ENCODE measurements at regions not wholly inside any gene's neighbourhood (a gene's known extent, or its start where the extent isn't known, plus 50 kb on each side); places are given as distances from the start of the nearest gene placed in this dataset.

DNA sequence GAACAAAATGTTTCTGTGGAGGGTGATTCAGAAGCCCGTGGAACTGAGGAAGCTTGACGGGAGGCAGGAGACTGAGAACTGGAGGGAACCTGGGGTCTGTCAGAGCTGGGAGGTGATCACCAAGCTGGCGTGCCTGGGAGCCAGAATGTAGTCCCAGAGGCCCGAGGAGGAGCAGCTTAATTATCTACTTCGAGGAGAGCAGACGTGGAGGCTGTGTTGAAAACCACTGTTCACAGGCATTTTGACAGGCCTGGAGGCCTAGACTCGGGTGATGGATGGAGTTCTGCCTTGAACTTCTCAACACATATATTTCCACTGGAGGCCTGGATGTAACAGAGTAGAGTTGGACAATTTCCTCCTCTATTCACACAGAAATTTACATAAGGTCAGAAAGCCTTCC is 177.7 kb upstream of the SALL1 start:
- H3K9me3 Mint-ChIP-seq, result no peaks in the 10 kb centered on the region
- no peaks in the 10 kb centered on the region for H3K36me3 Mint-ChIP-seq
- TF ChIP-seq, protein P1, sequence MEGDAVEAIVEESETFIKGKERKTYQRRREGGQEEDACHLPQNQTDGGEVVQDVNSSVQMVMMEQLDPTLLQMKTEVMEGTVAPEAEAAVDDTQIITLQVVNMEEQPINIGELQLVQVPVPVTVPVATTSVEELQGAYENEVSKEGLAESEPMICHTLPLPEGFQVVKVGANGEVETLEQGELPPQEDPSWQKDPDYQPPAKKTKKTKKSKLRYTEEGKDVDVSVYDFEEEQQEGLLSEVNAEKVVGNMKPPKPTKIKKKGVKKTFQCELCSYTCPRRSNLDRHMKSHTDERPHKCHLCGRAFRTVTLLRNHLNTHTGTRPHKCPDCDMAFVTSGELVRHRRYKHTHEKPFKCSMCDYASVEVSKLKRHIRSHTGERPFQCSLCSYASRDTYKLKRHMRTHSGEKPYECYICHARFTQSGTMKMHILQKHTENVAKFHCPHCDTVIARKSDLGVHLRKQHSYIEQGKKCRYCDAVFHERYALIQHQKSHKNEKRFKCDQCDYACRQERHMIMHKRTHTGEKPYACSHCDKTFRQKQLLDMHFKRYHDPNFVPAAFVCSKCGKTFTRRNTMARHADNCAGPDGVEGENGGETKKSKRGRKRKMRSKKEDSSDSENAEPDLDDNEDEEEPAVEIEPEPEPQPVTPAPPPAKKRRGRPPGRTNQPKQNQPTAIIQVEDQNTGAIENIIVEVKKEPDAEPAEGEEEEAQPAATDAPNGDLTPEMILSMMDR (conservative IDR thresholded peaks at IDR 0.05), result no peak
- peaks cover 21% of the 10 kb centered on the region for H3K27me3 Mint-ChIP-seq
- peaks cover 8% of the 10 kb centered on the region for H3K4me1 Mint-ChIP-seq (ENCODE audit: unreplicated experiment)
- H3K4me3 Mint-ChIP-seq, result no peak overlapping the region
- no peak overlapping the region for H3K27ac Mint-ChIP-seq
- DNase-seq (ENCODE audit: extremely low spot score, unreplicated experiment), result no peak

DNA sequence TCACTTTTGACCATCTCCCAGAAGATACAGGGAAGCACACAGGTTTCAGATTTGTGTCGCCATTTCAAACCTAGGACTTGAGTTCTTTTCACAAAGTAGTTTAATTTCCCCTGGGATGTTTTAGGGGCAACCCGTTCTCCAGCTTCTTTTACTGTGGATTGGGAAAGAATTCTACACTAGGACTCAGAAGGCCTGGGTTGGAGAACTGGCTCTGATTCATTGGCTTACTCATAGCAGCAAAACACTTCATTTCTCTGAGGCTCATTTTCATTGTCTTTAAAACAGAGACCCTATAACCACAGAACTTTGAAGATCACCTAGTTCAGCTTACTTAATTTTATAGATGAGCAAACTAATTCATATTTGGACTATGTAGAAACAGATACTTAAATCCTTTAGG is 175.9 kb upstream of the SALL1 start:
- H3K27me3 Mint-ChIP-seq, result peaks cover 14% of the 10 kb centered on the region
- no peak overlapping the region for H3K27ac Mint-ChIP-seq

DNA sequence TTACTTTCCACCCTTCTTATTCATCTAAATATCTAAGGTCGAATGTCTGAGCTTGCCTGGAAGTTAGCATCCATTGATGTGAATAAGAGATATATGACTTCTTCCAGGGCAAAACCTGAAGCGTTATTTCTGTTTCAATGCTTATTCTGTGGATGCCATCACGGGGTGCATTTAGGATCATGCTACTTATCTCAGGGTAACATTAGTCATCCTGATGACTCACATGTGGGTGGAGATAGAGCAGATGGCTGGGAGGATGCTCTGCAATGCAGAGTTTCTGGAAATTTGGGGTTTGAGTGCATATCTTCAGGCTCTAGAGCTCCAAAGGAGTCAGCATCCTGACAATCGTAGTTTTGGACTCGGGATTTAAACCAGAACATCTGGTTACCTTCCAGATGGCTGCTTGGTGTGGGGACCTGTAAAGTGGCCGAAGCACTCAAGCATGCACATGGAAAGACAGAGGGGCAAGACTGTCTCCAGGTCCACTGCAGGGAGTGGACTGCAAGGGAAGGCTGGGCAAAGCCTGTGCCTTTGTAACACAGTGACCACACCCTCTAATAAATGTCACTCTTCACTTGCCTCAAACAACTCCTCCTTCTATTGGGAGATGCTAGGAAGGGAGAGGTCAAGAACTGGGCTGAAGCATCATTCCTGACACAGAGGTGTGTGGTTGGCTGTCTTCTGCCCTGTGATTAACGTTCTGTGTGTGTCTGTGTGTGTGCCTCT is 175.2 kb upstream of the SALL1 start:
- no peaks in the 10 kb centered on the region for H3K36me3 Mint-ChIP-seq
- DNase-seq (ENCODE audit: extremely low spot score, unreplicated experiment), result no peak
- H3K27ac Mint-ChIP-seq, result peak overlapping the region; percentile 3
- H3K9me3 Mint-ChIP-seq, result no peaks in the 10 kb centered on the region
- H3K27me3 Mint-ChIP-seq, result peaks cover 14% of the 10 kb centered on the region
- H3K4me1 Mint-ChIP-seq (ENCODE audit: unreplicated experiment), result peaks cover 15% of the 10 kb centered on the region
- TF ChIP-seq, protein P1 (conservative IDR thresholded peaks at IDR 0.05), result no peak
- no peak overlapping the region for H3K4me3 Mint-ChIP-seq

More for the DNA sequence above, 175.9 kb upstream of the SALL1 start:
- H3K9me3 Mint-ChIP-seq, result no peaks in the 10 kb centered on the region
- H3K4me3 Mint-ChIP-seq, result no peak overlapping the region
- no peak for DNase-seq (ENCODE audit: extremely low spot score, unreplicated experiment)
- TF ChIP-seq, protein P1 (conservative IDR thresholded peaks at IDR 0.05), result no peak
- H3K36me3 Mint-ChIP-seq, result no peaks in the 10 kb centered on the region
- peaks cover 15% of the 10 kb centered on the region for H3K4me1 Mint-ChIP-seq (ENCODE audit: unreplicated experiment)

DNA sequence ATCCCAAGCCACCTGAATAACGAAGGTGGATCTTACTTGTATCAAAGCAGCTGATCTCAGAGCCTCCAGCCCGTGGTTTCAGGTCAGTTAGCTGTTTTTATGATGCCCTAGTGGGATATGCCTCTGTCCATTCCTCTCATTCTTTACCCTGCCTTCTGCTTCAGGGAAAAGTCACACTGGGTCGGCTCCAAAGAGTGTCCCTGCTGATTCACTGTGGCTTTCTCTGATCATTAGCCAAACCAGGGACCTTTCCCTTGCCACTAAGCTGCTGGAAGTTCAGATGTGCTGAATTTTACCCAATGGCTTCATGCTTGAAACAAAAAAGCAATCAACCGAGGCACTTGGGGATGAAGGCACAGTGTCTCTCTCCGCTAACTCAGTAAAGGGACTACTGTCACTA is 170.2 kb upstream of the SALL1 start:
- TF ChIP-seq, protein P1 (conservative IDR thresholded peaks at IDR 0.05), result no peak
- H3K36me3 Mint-ChIP-seq, result no peaks in the 10 kb centered on the region
- H3K27ac Mint-ChIP-seq, result no peak overlapping the region
- peaks cover 9% of the 10 kb centered on the region for H3K27me3 Mint-ChIP-seq
- peaks cover 7% of the 10 kb centered on the region for H3K4me1 Mint-ChIP-seq (ENCODE audit: unreplicated experiment)
- peaks cover under 1% of the 10 kb centered on the region for H3K9me3 Mint-ChIP-seq
- DNase-seq (ENCODE audit: extremely low spot score, unreplicated experiment), result no peak
- H3K4me3 Mint-ChIP-seq, result no peak overlapping the region

DNA sequence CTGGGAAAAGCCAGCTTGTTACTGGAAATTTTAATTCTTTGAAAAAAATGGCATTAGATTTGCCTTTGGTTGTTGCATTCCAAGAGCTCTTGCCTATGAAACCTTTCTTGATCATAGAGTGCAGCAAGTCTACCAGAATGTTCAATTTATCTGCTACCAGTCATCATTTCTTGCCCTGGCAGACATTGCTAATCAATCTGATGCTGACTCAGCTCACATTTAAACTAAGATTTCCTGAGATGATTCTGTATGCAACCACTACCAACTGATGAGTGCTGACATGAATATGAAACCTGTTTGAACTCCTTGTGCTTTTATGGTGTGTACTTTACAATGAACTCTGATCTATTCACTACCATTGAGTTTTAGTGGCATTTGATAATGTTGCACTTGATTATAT is 166.5 kb upstream of the SALL1 start:
- Mint-ChIP-seq H3K27ac (no peak overlapping the region), H3K27me3 (peaks cover 16% of the 10 kb centered on the region), H3K9me3 (peaks cover 8% of the 10 kb centered on the region), H3K4me3 (no peak overlapping the region), H3K36me3 (no peaks in the 10 kb centered on the region), H3K4me1 (ENCODE audit: unreplicated experiment) (peaks cover 6% of the 10 kb centered on the region)
- no peak for DNase-seq (ENCODE audit: extremely low spot score, unreplicated experiment)
- TF ChIP-seq, protein P1 (conservative IDR thresholded peaks at IDR 0.05), result no peak
